ENCODE measurements at regions not wholly inside any gene's neighbourhood (a gene's known extent, or its start where the extent isn't known, plus 50 kb on each side); places are given as distances from the start of the nearest gene placed in this dataset.

GRCh38 chr1:98179151-98179773 lies 258.4 kb upstream of the DPYD start:
- DNase-seq, result no peak
- Histone ChIP-seq H3K4ac (ENCODE audit: low read depth, low read length) (no peak overlapping the region), H2BK12ac (ENCODE audit: low read length) (no peak overlapping the region), H2AK5ac (ENCODE audit: low read length) (no peak overlapping the region), H3K4me1 (ENCODE audit: control insufficient read depth in 1 of 2, insufficient read depth in 2 of 2, low read length in 2 of 2) (no peaks in the 10 kb centered on the region), H3K23ac (ENCODE audit: low read length) (no peak overlapping the region), H3K79me1 (ENCODE audit: low read length) (no peaks in the 10 kb centered on the region), H4K12ac (ENCODE audit: low read depth, low read length) (no peak overlapping the region), H3K4me2 (ENCODE audit: low read length) (no peak overlapping the region), H2AFZ (ENCODE audit: insufficient read depth, low read length, poor library complexity) (no peak overlapping the region), H4K91ac (ENCODE audit: low read depth, low read length) (no peak overlapping the region), H3K9me3 (ENCODE audit: insufficient read depth, low read depth, low read length) (no peaks in the 10 kb centered on the region), H2BK120ac (ENCODE audit: insufficient read depth, low read length, poor library complexity) (no peak overlapping the region), H3K27ac (ENCODE audit: low read depth, low read length) (no peak overlapping the region), H3K4me3 (ENCODE audit: low read depth, low read length) (no peak overlapping the region), H3K18ac (ENCODE audit: low read length) (no peak overlapping the region), H4K8ac (ENCODE audit: low read depth, low read length) (no peak overlapping the region), H3K79me2 (ENCODE audit: control insufficient read depth, insufficient read depth, low read length, poor library complexity) (no peaks in the 10 kb centered on the region), H3K27me3 (ENCODE audit: insufficient read depth, low read length) (no peaks in the 10 kb centered on the region), H3K14ac (ENCODE audit: low read length) (no peak overlapping the region), H2BK5ac (ENCODE audit: low read depth, low read length, poor library complexity) (no peak overlapping the region), H3K36me3 (ENCODE audit: control insufficient read depth in 1 of 2, insufficient read depth in 2 of 2, low read length in 2 of 2) (no peaks in the 10 kb centered on the region), H3K9ac (ENCODE audit: low read length) (no peak overlapping the region)
- no CpG with 5 or more reads among the region's 4 CpGs for WGBS (ENCODE audit: extremely low coverage, insufficient coverage, insufficient read length)

GRCh38 chr1:98177751-98178150 lies 256.9 kb upstream of the DPYD start:
- no peak overlapping the region for H3K4me3 ChIP-seq (ENCODE audit: low read depth, low read length)
- H3K18ac ChIP-seq (ENCODE audit: low read length), result no peak overlapping the region
- no peak overlapping the region for H2AFZ ChIP-seq (ENCODE audit: insufficient read depth, low read length, poor library complexity)
- H3K9ac ChIP-seq (ENCODE audit: low read length), result no peak overlapping the region
- H2AK5ac ChIP-seq (ENCODE audit: low read length), result no peak overlapping the region
- no peaks in the 10 kb centered on the region for H3K9me3 ChIP-seq (ENCODE audit: insufficient read depth, low read depth, low read length)
- H4K8ac ChIP-seq (ENCODE audit: low read depth, low read length), result no peak overlapping the region
- no peaks in the 10 kb centered on the region for H3K79me1 ChIP-seq (ENCODE audit: low read length)
- no peaks in the 10 kb centered on the region for H3K4me1 ChIP-seq (ENCODE audit: control insufficient read depth in 1 of 2, insufficient read depth in 2 of 2, low read length in 2 of 2)
- H3K27ac ChIP-seq (ENCODE audit: low read depth, low read length), result no peak overlapping the region
- no peaks in the 10 kb centered on the region for H3K79me2 ChIP-seq (ENCODE audit: control insufficient read depth, insufficient read depth, low read length, poor library complexity)
- H2BK12ac ChIP-seq (ENCODE audit: low read length), result no peak overlapping the region
- H2BK5ac ChIP-seq (ENCODE audit: low read depth, low read length, poor library complexity), result no peak overlapping the region
- no peak overlapping the region for H4K91ac ChIP-seq (ENCODE audit: low read depth, low read length)
- no CpG with 5 or more reads among the region's 2 CpGs for WGBS (ENCODE audit: extremely low coverage, insufficient coverage, insufficient read length)
- H3K14ac ChIP-seq (ENCODE audit: low read length), result no peak overlapping the region
- no peak overlapping the region for H4K12ac ChIP-seq (ENCODE audit: low read depth, low read length)
- no peaks in the 10 kb centered on the region for H3K36me3 ChIP-seq (ENCODE audit: control insufficient read depth in 1 of 2, insufficient read depth in 2 of 2, low read length in 2 of 2)
- no peak overlapping the region for H2BK120ac ChIP-seq (ENCODE audit: insufficient read depth, low read length, poor library complexity)
- no peak overlapping the region for H3K4ac ChIP-seq (ENCODE audit: low read depth, low read length)
- H3K23ac ChIP-seq (ENCODE audit: low read length), result no peak overlapping the region
- no peaks in the 10 kb centered on the region for H3K27me3 ChIP-seq (ENCODE audit: insufficient read depth, low read length)
- H3K4me2 ChIP-seq (ENCODE audit: low read length), result no peak overlapping the region
- no peak for DNase-seq

- H4K12ac ChIP-seq (ENCODE audit: low read depth, low read length), result no peak overlapping the region
- no peak for DNase-seq
- no peaks in the 10 kb centered on the region for H3K9me3 ChIP-seq (ENCODE audit: insufficient read depth, low read depth, low read length)
Observed at GRCh38 chr1:98176936-98177335, 256.1 kb upstream of the DPYD start.

GRCh38 chr1:98176414-98176813 lies 255.6 kb upstream of the DPYD start:
- H2AK5ac ChIP-seq (ENCODE audit: low read length), result no peak overlapping the region
- no peak overlapping the region for H3K23ac ChIP-seq (ENCODE audit: low read length)
- no peak overlapping the region for H3K4me2 ChIP-seq (ENCODE audit: low read length)
- no peaks in the 10 kb centered on the region for H3K79me1 ChIP-seq (ENCODE audit: low read length)
- H2BK5ac ChIP-seq (ENCODE audit: low read depth, low read length, poor library complexity), result no peak overlapping the region
- no peak overlapping the region for H3K9ac ChIP-seq (ENCODE audit: low read length)
- H3K27ac ChIP-seq (ENCODE audit: low read depth, low read length), result no peak overlapping the region
- no peaks in the 10 kb centered on the region for H3K79me2 ChIP-seq (ENCODE audit: control insufficient read depth, insufficient read depth, low read length, poor library complexity)
- H3K4me1 ChIP-seq (ENCODE audit: control insufficient read depth in 1 of 2, insufficient read depth in 2 of 2, low read length in 2 of 2), result no peaks in the 10 kb centered on the region
- H4K12ac ChIP-seq (ENCODE audit: low read depth, low read length), result no peak overlapping the region
- H3K36me3 ChIP-seq (ENCODE audit: control insufficient read depth in 1 of 2, insufficient read depth in 2 of 2, low read length in 2 of 2), result no peaks in the 10 kb centered on the region
- H3K4ac ChIP-seq (ENCODE audit: low read depth, low read length), result no peak overlapping the region
- H3K4me3 ChIP-seq (ENCODE audit: low read depth, low read length), result no peak overlapping the region
- H2AFZ ChIP-seq (ENCODE audit: insufficient read depth, low read length, poor library complexity), result no peak overlapping the region
- H4K8ac ChIP-seq (ENCODE audit: low read depth, low read length), result no peak overlapping the region
- DNase-seq, result no peak
- no peak overlapping the region for H3K18ac ChIP-seq (ENCODE audit: low read length)
- no peak overlapping the region for H2BK120ac ChIP-seq (ENCODE audit: insufficient read depth, low read length, poor library complexity)
- H4K91ac ChIP-seq (ENCODE audit: low read depth, low read length), result no peak overlapping the region
- H3K14ac ChIP-seq (ENCODE audit: low read length), result no peak overlapping the region
- H3K9me3 ChIP-seq (ENCODE audit: insufficient read depth, low read depth, low read length), result no peaks in the 10 kb centered on the region
- no peaks in the 10 kb centered on the region for H3K27me3 ChIP-seq (ENCODE audit: insufficient read depth, low read length)
- H2BK12ac ChIP-seq (ENCODE audit: low read length), result no peak overlapping the region

More at GRCh38 chr1:98176936-98177335, 256.1 kb upstream of the DPYD start:
- no peak overlapping the region for H3K14ac ChIP-seq (ENCODE audit: low read length)
- H3K36me3 ChIP-seq (ENCODE audit: control insufficient read depth in 1 of 2, insufficient read depth in 2 of 2, low read length in 2 of 2), result no peaks in the 10 kb centered on the region
- no CpG with 5 or more reads among the region's 3 CpGs for WGBS (ENCODE audit: extremely low coverage, insufficient coverage, insufficient read length)
- no peak overlapping the region for H2AK5ac ChIP-seq (ENCODE audit: low read length)
- H3K9ac ChIP-seq (ENCODE audit: low read length), result no peak overlapping the region
- H3K4me1 ChIP-seq (ENCODE audit: control insufficient read depth in 1 of 2, insufficient read depth in 2 of 2, low read length in 2 of 2), result no peaks in the 10 kb centered on the region
- H2BK12ac ChIP-seq (ENCODE audit: low read length), result no peak overlapping the region
- no peak overlapping the region for H2AFZ ChIP-seq (ENCODE audit: insufficient read depth, low read length, poor library complexity)
- no peak overlapping the region for H4K91ac ChIP-seq (ENCODE audit: low read depth, low read length)
- H4K8ac ChIP-seq (ENCODE audit: low read depth, low read length), result no peak overlapping the region
- no peak overlapping the region for H3K18ac ChIP-seq (ENCODE audit: low read length)
- no peak overlapping the region for H3K23ac ChIP-seq (ENCODE audit: low read length)
- no peaks in the 10 kb centered on the region for H3K79me1 ChIP-seq (ENCODE audit: low read length)
- H3K27me3 ChIP-seq (ENCODE audit: insufficient read depth, low read length), result no peaks in the 10 kb centered on the region
- H3K4me2 ChIP-seq (ENCODE audit: low read length), result no peak overlapping the region
- H2BK5ac ChIP-seq (ENCODE audit: low read depth, low read length, poor library complexity), result no peak overlapping the region
- H3K79me2 ChIP-seq (ENCODE audit: control insufficient read depth, insufficient read depth, low read length, poor library complexity), result no peaks in the 10 kb centered on the region
- H3K27ac ChIP-seq (ENCODE audit: low read depth, low read length), result no peak overlapping the region
- no peak overlapping the region for H3K4me3 ChIP-seq (ENCODE audit: low read depth, low read length)
- H2BK120ac ChIP-seq (ENCODE audit: insufficient read depth, low read length, poor library complexity), result no peak overlapping the region
- H3K4ac ChIP-seq (ENCODE audit: low read depth, low read length), result no peak overlapping the region

All from trophoblast cell (in vitro differentiated cells and primary cell).